Coronary artery (tissue), 2 donors: ENCODE measurements at regions not wholly inside any gene's neighbourhood (a gene's known extent, or its start where the extent isn't known, plus 50 kb on each side); places are given as distances from the start of the nearest gene placed in this dataset.
"Not testable (repeated sequence)": the region's sequence is repeated elsewhere in the genome, so short reads cannot be mapped to it uniquely, and the experiment has no call there.

Source experiments
- DNase-seq: peaks from one replicate; pipeline ENCODE4 v3.0.0-alpha.2; 2017; ENCODE audit warnings: low spot score
- H3K27ac ChIP-seq, 2 donors: fragments of 200-600 bp; sonication (generic); one replicate each; pipeline ENCODE4 v1.5.1; 2016 to 2019
- H3K4me3 ChIP-seq: fragments of 200-600 bp; sonication (generic); 2 replicates; pipeline ENCODE4 v1.5.1; 2016; ENCODE audit warnings: mild to moderate bottlenecking, moderate library complexity
- CTCF ChIP-seq: fragments of 200-600 bp; sonication (generic); IDR thresholded peaks from one replicate; pipeline ENCODE4 v1.5.1; 2019; ENCODE audit warnings: antibody characterized with exemption

DNA sequence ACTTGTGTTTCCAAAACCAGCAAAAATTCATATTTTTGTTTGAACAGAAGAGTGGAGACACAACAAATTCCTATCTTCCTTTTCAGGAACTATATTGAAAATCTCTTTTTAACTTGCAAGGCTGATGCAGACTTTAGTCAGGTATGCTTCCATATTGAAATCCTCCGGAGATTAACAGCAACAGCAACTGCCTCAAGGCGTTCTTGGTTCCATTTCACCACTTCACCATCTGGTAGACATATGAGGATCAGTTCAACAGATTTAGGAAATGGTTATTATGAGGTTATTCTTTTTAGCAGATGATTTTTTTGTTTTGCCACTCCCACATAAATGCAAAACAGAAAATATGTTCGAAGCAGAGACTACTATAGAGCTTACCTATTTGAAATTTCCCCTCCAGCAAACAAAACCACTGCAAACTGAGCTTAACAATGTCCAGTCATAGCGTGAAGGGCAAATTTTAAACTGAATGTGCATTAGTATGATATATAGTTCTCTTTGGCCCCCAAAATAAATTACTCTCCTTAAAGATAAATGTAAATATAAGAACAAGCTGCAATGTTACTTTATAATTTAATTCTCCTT is 520.5 kb upstream of the ADGRB3 start:
- no peak overlapping the region for H3K27ac ChIP-seq
- no peak for DNase-seq
- H3K4me3 ChIP-seq = no peak overlapping the region
- TF ChIP-seq CTCF = no peak

- TF ChIP-seq CTCF = no peak
- DNase-seq = no peak
- H3K27ac ChIP-seq = no peak overlapping the region
- H3K4me3 ChIP-seq = no peak overlapping the region
Measured at GRCh38 chr6:68108233-68108835, 526.7 kb upstream of the ADGRB3 start.

GRCh38 chr6:68094070-68094469 is 541.0 kb upstream of the ADGRB3 start:
- TF ChIP-seq CTCF = no peak
- no peak for DNase-seq
- H3K27ac ChIP-seq = no peak overlapping the region
- no peak overlapping the region for H3K4me3 ChIP-seq

DNA sequence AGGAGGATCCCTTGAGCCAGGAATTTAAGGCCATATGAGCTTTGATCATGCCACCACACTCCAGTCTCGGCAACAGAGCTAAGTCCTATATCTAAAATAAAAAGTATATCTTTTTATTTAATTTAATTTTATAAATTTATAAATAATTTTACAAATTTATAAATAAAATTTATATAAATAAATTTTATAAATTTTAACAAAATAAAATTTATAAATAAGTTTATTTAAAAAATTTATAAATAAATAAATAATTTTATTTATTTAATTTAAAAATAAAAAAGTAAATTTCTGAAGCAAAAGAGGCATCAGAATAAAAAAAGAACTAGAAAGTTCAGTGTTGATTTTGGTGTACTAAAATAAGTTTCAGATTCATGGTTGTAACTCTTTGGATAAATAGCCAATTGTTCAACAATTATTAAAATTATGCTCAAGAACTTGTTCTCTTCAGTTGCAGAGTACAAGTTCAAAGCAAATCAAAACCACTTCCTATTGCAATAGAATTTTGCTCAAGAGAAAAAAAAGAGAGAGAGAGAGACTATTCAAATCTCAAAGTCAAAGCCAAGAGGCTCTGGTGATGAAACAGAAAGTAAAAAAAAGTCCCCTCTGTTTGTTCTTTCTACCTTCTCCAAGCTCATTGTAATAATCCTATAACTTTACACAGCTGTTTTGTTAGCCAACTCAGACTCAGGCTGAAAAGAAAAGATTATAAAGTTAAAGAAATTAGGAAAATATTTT is 547.5 kb upstream of the ADGRB3 start:
- H3K27ac ChIP-seq = no peak overlapping the region
- no peak for TF ChIP-seq CTCF

GRCh38 chr6:68086199-68086598 is 548.9 kb upstream of the ADGRB3 start:
- DNase-seq = no peak
- no peak overlapping the region for H3K4me3 ChIP-seq
- no peak overlapping the region for H3K27ac ChIP-seq
- no peak for TF ChIP-seq CTCF

More for the DNA sequence above, 547.5 kb upstream of the ADGRB3 start:
- no peak overlapping the region for H3K4me3 ChIP-seq
- no peak for DNase-seq

DNA sequence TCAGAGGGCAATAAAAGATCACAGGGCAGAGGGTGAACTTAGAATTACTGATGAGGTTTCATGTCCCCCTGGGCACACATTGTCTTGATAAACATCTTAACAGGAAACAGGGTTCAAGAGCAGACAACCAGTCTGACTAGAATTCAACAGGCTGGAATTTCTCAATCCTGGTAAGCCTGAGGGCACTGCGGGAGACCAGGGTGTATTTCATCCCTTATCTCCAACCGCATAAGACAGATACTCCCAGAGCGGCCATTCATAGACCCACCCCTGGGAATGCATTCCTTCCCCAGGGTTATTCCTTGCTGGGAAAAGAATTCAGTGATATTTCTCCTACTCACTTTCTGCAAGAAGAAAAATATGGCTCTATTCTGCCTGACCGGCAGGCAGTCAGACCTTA is 549.5 kb upstream of the ADGRB3 start:
- H3K4me3 ChIP-seq, DNase-seq, H3K27ac ChIP-seq: not testable (repeated sequence)

- Histone ChIP-seq H3K27ac (no peak overlapping the region), H3K4me3 (no peak overlapping the region)
- TF ChIP-seq CTCF = no peak
- DNase-seq = no peak
Measured at GRCh38 chr6:68082086-68082485, 553.0 kb upstream of the ADGRB3 start.
